Pulmonary artery endothelial cell (primary cell): ENCODE measurements at regions not wholly inside any gene's neighbourhood (a gene's known extent, or its start where the extent isn't known, plus 50 kb on each side); places are given as distances from the start of the nearest gene placed in this dataset.
"Not testable (repeated sequence)": the region's sequence is repeated elsewhere in the genome, so short reads cannot be mapped to it uniquely, and the experiment has no call there.

Experiments used
- DNase-seq: peaks from one replicate; pipeline ENCODE4 v3.0.0-alpha.2; 2011; ENCODE audit warnings: low read depth, low spot score

DNA sequence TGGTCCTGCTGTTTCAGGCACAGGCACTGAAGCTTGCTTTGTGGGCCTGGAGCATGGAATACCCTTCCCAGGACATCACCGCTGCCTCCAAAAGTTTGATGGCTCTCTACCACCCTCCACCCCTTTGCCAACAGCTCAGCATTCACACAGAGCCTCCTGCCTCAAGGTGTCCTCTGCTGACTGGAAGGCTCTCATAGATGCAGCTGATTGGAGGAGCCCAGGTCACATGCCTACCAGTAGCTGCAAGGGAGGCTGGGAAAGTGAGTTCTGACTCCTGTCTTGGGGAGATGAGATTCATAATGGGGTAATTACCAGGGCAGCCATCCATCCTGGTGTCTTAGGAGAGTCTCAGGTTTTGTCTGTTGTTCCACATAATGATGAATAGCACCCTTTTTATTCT, 124.8 kb upstream of the GRIK3 start:
- DNase-seq, result no peak

GRCh38 chr1:37161171-37161570, 126.9 kb upstream of the GRIK3 start:
- no peak for DNase-seq

- DNase-seq, result no peak
These were observed 127.7 kb upstream of the GRIK3 start for GRCh38 chr1:37162059-37162458.

DNA sequence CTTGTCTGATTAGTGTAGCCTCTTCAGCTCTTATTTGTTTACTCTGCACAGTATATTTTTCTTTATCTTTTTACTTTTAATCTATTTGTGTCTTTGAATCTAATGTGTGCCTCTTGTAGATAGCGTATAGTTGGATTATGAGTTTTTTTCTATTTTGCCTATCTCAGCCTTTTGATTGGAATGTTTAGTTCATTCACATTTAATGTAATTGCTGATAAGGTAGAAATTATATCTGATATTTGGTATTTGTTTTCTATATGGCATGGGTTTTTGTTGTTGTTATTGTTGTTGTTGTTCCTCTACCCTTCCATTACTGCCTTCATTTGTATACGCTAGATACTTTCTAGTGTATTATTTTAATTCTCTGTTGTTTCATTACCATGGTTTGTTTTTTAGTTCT, 131.7 kb upstream of the GRIK3 start:
- no peak for DNase-seq

DNA sequence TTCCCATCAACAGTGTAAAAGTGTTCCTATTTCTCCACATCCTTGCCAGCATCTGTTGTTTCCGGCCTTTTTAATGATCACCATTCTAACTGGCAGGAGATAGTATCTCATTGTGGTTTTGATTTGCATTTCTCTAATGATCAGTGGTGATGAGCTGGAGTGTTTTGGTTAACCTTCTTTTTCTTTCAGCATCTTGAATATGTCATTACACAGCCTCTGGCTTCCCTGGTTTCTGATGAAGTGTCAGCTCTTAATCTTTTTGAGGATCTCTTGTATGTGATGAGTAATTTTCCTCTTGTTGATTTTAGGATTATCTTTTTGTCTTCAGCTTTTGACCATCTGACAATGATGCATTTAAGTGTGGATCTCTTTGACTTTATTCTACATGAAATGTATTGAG, 133.2 kb upstream of the GRIK3 start:
- no peak for DNase-seq

DNA sequence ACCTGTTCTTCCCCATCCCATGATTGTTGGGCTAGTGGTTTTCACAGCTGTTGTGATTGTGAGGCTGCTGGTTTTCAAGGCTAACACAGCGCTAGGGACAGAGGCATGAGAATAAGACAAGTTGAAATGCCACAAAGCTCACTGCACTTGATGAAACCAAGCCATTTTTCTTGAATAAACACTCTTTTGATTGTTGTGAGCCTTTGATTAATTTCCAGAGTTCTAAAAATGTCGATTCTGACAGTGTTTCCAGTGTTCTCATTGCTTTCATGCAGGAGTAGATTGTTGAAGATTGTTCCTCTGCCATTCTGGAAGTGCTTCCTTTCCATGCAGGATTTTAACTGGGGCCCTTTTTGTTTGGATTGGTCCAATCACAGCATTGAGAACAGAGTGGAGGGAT, 134.9 kb upstream of the GRIK3 start:
- no peak for DNase-seq

DNA sequence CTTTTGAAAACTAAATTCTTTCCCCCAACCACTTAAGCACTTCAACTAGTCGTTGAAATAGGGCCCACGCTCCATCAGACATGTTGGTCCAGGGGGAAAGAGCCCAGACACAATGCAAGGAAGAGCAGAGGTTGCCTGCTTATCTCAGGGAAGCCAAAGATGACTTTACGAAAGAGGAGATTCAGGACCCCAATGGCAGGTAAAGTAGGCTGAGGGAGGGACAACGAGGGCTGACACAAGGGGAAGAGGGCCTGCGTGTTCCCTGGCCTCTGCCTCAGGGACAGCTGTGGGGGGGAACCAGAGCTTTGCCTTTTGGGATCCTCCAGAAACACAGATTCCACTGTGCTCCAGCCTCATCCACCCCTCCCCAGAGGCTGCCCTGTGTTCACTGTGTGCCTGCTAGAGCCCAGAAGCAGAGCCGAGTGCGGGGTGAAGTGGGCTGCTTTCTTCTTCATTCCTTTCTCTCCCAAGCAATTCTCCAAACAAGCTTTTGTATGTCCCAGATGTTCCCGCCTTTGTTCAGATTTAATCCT, 135.5 kb upstream of the GRIK3 start:
- no peak for DNase-seq

DNA sequence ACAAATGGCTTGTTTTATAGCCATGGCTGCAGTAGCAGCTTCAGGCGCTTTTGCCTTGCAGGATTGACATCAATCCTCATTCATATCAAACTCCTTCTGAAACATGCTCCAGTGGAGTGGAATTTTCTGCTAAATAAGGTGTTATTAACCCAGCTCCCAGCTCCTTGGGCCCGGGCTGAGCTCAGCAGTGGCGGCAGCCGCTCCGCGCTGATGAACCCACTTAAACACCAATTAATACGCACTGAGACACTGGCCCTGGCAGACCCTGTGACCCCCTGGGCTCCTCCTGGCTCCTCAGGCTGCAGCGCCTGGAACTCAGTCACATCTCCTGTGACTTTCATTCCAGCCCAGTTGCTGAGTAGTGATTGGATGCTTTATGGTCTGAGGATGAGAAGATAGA, 137.4 kb upstream of the GRIK3 start:
- no peak for DNase-seq

- DNase-seq, result no peak
These were observed 140.0 kb upstream of the GRIK3 start for GRCh38 chr1:37174341-37174740.

- DNase-seq, result peak; percentile 56
These were observed 140.6 kb upstream of the GRIK3 start for GRCh38 chr1:37174876-37175275.

GRCh38 chr1:37175666-37176215, 141.4 kb upstream of the GRIK3 start:
- no peak for DNase-seq

DNA sequence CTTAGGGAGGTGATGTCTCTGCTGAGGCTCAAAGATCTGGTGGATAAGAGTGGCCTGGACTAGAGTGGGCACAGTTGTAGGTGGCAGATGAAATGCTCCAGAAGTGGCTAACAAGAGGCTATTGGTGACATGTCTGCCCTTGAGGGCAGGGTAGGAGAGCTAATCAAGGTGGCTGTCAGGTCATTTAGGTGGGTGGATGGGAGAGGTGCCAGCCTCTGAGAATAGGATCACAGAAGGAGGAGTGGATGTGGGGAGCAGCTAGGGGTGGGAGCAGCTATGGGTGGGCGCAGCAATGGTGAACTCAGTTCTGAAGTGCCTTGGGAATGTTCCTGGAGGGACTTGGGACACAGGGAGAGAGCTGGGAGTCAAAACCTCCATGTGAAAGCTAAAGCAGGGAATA, 142.0 kb upstream of the GRIK3 start:
- DNase-seq, result no peak

GRCh38 chr1:37177230-37177864, 143.0 kb upstream of the GRIK3 start:
- no peak for DNase-seq

DNA sequence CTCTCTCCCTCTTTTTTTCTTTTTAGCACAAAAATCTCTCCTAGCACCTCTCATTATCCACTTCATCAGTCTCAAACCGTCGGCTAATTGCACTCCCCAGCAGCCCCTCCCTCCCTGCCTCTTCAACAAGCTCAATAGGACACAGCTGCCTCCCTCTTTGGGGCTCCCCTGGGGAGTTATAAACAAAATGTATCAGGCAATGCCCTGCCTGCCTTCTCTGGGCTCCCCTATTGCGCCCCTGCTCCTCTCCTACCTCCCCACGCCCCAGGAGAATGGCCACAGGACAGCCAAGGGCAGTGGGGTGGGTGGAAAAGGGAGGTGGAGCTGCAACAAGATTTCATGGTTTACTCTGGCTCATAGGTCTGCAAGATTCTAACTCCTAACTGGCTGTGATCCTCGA, 147.1 kb upstream of the GRIK3 start:
- DNase-seq, result no peak

DNA sequence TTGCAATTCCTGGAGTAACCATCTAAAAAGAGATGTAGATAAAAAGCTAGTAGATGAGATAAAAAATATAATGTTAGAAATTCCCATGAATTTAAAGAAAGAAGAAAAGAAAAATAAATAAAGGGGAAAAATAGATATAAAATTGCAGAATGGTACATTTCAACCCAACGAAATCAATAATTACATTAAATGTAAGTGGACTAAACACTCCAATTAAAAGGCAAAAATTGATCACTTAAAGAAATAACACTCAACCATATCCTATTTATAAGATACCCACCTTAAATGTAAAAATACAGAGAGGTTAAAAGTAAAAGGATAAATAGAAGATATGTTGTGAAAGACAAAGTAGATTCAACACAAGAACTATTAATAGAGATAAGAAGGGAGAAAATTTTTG, 150.5 kb upstream of the GRIK3 start:
- DNase-seq, result no peak

DNA sequence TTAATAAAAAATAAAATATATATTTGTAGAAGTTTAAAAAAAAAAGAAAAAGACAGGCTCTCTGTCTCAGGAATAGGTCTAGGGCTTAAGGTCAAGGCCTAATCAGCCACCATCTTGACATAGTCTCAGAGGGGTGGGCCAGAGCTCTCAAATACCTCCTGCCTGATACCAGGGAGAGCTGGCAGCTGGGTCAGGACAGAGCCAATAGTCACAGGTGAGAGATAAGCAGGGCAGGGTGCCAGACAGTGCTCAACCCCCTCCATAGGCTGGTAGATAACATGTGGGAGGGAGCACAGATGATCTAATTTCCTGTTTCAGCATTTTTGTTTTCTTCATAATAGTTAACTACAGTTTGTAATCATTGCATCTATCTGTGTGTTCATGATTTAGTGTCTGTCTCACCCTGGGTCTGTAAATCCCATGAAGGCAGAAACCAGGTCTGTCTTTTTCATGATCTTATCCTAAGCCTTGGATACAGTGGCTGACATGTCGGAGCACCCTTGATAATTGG, 152.0 kb upstream of the GRIK3 start:
- DNase-seq, result no peak

GRCh38 chr1:37189111-37189510, 154.8 kb upstream of the GRIK3 start:
- no peak for DNase-seq

DNA sequence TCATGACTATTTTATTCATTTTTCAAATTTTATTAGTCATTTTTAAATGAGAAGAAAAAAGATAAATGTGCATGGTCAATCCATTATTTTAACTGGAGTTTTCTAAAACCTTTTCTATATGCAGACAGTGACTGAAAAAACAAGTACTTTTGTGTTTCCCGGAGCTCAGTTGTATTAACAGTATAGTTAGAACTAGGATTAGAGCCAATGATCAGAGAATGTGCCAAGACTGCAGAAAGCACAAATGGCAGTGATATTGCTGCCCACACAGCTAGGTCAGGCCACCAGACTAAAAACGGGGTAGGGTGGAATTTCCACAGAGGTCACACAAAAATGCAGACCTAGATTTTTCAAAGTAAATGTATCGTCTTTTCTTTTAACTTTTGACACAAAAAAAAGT, 163.1 kb upstream of the GRIK3 start:
- DNase-seq, result no peak

DNA sequence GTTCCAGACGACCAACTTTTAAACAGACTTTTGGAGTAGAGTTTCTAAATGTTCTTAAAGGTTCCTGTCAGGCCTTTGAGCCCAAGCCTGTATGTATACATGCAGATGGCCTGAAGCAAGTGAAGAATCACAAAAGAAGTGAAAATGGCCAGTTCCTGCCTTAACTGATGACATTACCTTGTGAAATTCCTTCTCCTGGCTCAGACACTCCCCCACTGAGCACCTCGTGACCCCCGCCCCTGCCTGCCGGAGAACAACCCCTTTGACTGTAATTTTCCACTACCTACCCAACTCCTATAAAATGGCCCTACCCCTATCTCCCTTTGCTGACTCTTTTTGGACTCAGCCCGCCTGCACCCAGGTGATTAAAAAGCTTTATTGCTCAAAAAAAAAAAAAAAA, 180.0 kb upstream of the GRIK3 start:
- not testable (repeated sequence) for DNase-seq

GRCh38 chr1:37233606-37234005, 199.3 kb upstream of the GRIK3 start:
- no peak for DNase-seq

DNA sequence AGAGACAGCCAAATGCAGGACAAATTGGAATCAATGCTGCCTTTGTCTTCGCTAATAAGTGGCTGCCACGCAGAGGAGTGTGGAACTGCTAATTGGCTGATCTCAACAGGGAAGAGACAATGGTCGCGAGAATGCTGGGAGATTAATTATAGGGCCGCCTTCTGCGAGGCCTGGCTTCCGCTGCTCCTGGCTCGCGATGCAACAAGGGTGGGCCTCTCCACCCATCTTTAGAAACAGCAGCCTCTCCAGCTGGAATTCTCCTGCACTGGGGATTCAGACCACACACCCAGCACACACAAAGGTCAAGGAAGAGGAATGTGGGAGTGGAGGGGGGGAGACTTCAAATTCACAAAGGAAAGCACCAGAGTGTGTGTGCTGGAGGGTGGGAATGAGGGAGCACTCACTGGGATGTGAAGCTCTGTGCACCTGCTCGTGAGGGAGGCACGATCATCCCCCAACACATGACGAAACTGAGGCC, 200.7 kb upstream of the GRIK3 start:
- no peak for DNase-seq

DNA sequence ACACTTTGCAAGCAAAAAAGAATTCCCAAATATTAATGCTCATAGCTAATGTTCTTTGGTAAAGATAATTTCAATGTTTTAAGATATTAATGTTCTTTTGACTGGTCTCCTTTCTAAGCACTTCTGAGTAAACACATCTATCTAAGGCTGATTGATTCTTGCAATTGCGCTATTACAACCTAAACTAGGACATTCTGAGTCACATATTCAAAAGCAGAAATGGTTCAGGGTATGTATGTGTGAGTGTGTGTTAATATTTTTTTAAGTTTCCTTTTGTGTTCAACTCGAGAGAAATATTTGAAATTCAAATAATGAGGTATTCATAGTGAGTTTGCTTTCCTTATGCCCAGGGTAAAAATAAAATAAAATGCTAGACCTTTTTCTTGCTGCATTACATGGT, 203.6 kb upstream of the GRIK3 start:
- DNase-seq, result no peak
